HG02981 (cell line): ENCODE measurements at regions not wholly inside any gene's neighbourhood (a gene's known extent, or its start where the extent isn't known, plus 50 kb on each side); places are given as distances from the start of the nearest gene placed in this dataset.
"Not testable (repeated sequence)": the region's sequence is repeated elsewhere in the genome, so short reads cannot be mapped to it uniquely, and the experiment has no call there.

Experiments
- ATAC-seq: cut with Tn5 transposase; IDR thresholded peaks from one replicate; pipeline ENCODE4 v1.9.1; 2021; ENCODE audit warnings: mild to moderate bottlenecking, moderate library complexity; ENCODE audit not compliant: unreplicated experiment

GRCh38 chr11:130526846-130527245 lies 78.4 kb downstream of the ADAMTS15 start:
- ATAC-seq, result no peak

GRCh38 chr11:130527636-130528297 lies 79.3 kb downstream of the ADAMTS15 start:
- no peak for ATAC-seq

- ATAC-seq, result no peak
These were observed 80.1 kb downstream of the ADAMTS15 start for GRCh38 chr11:130528298-130529261.

GRCh38 chr11:130529366-130529765 lies 80.9 kb downstream of the ADAMTS15 start:
- ATAC-seq, result no peak

- no peak for ATAC-seq
These were observed 82.6 kb downstream of the ADAMTS15 start for GRCh38 chr11:130531061-130531460.

GRCh38 chr11:130533113-130533798 lies 84.8 kb downstream of the ADAMTS15 start:
- ATAC-seq, result no peak

- ATAC-seq, result no peak
These were observed 85.4 kb downstream of the ADAMTS15 start for GRCh38 chr11:130533871-130534270.

- no peak for ATAC-seq
These were observed 86.1 kb downstream of the ADAMTS15 start for GRCh38 chr11:130534551-130534950.

GRCh38 chr11:130535520-130535919 lies 87.1 kb downstream of the ADAMTS15 start:
- ATAC-seq, result no peak

- ATAC-seq, result no peak
These were observed 87.9 kb downstream of the ADAMTS15 start for GRCh38 chr11:130536106-130537040.

GRCh38 chr11:130539680-130540079 lies 91.2 kb downstream of the ADAMTS15 start:
- not testable (repeated sequence) for ATAC-seq

GRCh38 chr11:130544266-130544665 lies 95.8 kb downstream of the ADAMTS15 start:
- ATAC-seq, result no peak

- no peak for ATAC-seq
These were observed 97.1 kb downstream of the ADAMTS15 start for GRCh38 chr11:130545449-130546072.

- no peak for ATAC-seq
These were observed 98.0 kb downstream of the ADAMTS15 start for GRCh38 chr11:130546438-130546837.

- no peak for ATAC-seq
These were observed 98.7 kb downstream of the ADAMTS15 start for GRCh38 chr11:130546901-130547694.

- no peak for ATAC-seq
These were observed 99.5 kb downstream of the ADAMTS15 start for GRCh38 chr11:130547761-130548490.

- no peak for ATAC-seq
These were observed 100.0 kb downstream of the ADAMTS15 start for GRCh38 chr11:130548491-130548833.

GRCh38 chr11:130549393-130549999 lies 101.1 kb downstream of the ADAMTS15 start:
- ATAC-seq, result no peak
